Naive B cell (primary cell): ENCODE measurements at regions not wholly inside any gene's neighbourhood (a gene's known extent, or its start where the extent isn't known, plus 50 kb on each side); places are given as distances from the start of the nearest gene placed in this dataset.
"Not testable (repeated sequence)": the region's sequence is repeated elsewhere in the genome, so short reads cannot be mapped to it uniquely, and the experiment has no call there.

Experiments
- ATAC-seq, 2 donors: fragments of 150-1000 bp; cut with Tn5 transposase; 2 replicates each; pipeline ENCODE4 v1.10.0; 2021; ENCODE audit warnings: low read depth in 2 of 2, mild to moderate bottlenecking in 2 of 2, moderate library complexity in 2 of 2
- DNase-seq: peaks from one replicate; pipeline ENCODE4 v3.0.0; 2022
- H3K27ac Mint-ChIP-seq, 6 donors: one replicate each; pipeline ENCODE4 v1.8.0; 2020 to 2022; ENCODE audit warnings: mild to moderate bottlenecking in 6 of 6, mixed read lengths in 6 of 6, moderate library complexity in 5 of 6, inconsistent platforms in 2 of 6
- H3K27me3 Mint-ChIP-seq, 3 donors: one replicate each; pipeline ENCODE4 v1.8.0; 2021 to 2022; ENCODE audit warnings: mixed read lengths in 3 of 3, mild to moderate bottlenecking in 1 of 3
- H3K36me3 Mint-ChIP-seq, 2 donors: one replicate each; pipeline ENCODE4 v1.8.0; 2020 to 2022; ENCODE audit warnings: mixed read lengths in 2 of 2, inconsistent platforms in 1 of 2, mild to moderate bottlenecking in 1 of 2
- H3K4me1 Mint-ChIP-seq, 3 donors: one replicate each; pipeline ENCODE4 v1.8.0; 2020 to 2022; ENCODE audit warnings: mixed read lengths in 3 of 3, inconsistent platforms in 1 of 3, mild to moderate bottlenecking in 1 of 3, moderate library complexity in 1 of 3
- H3K4me3 Mint-ChIP-seq, 8 donors: one replicate each; pipeline ENCODE4 v1.8.0; 2020 to 2022; ENCODE audit warnings: mild to moderate bottlenecking in 8 of 8, mixed read lengths in 8 of 8, moderate library complexity in 8 of 8, inconsistent platforms in 2 of 8
- H3K9me3 Mint-ChIP-seq, 7 donors: one replicate each; pipeline ENCODE4 v1.8.0; 2020 to 2022; ENCODE audit warnings: mixed read lengths in 7 of 7, mild to moderate bottlenecking in 5 of 7, inconsistent platforms in 2 of 7, moderate library complexity in 1 of 7

DNA sequence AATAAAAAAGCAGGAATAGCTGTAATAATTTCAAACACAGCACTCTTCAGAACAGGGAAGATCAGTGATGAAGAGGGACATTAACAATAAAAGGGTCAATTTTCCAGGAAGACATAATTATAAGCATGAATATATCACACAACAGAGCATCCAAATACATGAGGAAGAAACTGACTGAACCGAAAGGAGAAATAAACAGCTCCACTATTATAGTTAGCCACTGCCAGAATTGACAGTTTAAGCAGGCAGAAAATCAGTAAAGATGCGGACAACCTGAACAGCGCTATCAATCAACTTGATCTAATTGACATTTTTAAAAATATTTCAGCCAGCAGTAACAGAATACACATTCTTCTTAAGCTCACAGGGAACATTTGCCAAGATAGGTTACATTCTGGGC lies 89.1 kb downstream of the MED10 start:
- Mint-ChIP-seq H3K4me3 (no peak overlapping the region), H3K27ac (no peak overlapping the region), H3K36me3 (no peaks in the 10 kb centered on the region), H3K27me3 (peaks cover 0 to 8% (median 7%) of the 10 kb centered on the region in 3 donors), H3K4me1 (no peaks in the 10 kb centered on the region), H3K9me3 (peaks cover 0 to 6% (median 2%) of the 10 kb centered on the region in 7 donors)
- DNase-seq (no peak), ATAC-seq (no peak)

DNA sequence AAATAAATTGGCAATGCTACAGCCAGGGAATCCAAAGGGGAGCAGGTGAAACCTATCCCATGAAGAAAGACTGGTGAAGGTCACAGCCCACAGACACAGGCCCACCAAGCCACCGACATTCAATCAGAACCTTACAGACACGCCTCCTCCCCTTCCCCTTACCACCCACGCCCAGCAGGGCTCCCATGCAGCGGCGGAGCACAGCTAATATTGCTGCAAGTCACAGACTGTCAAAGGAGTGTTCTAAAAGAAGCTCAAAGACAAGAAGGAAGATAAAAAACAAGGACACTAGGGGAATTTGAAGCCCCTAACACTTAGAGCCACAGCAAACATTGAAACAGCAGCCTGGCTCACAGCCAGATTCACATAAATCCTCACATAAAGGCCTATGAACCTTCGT lies 91.2 kb downstream of the MED10 start:
- peaks cover 0 to 8% (median 3%) of the 10 kb centered on the region in 7 donors for H3K9me3 Mint-ChIP-seq
- H3K27me3 Mint-ChIP-seq: peaks cover 0 to 12% (median 0%) of the 10 kb centered on the region in 3 donors
- H3K27ac Mint-ChIP-seq: no peak overlapping the region
- no peaks in the 10 kb centered on the region for H3K4me1 Mint-ChIP-seq
- no peak for ATAC-seq
- no peak for DNase-seq
- no peak overlapping the region for H3K4me3 Mint-ChIP-seq
- H3K36me3 Mint-ChIP-seq: no peaks in the 10 kb centered on the region

DNA sequence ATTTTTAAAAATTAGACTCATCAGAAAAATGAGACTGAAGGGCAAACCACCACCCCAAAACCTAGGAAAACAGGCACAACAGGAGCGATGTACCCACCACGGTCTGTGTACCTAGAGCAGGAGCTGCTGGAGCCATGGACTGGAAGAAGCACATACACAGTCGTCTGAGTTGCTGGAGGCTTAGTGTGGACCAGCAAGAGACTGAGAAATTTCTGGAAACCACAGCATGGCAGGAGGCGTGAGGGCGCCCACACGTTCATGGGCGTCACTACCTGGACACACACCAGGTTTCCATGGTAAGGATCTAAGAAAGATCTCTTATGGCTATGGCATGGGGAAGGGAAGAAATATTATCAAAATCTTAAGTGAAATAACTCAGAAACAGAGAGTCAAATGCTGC lies 91.9 kb downstream of the MED10 start:
- no peak overlapping the region for H3K4me3 Mint-ChIP-seq
- ATAC-seq: no peak
- peaks cover 0 to 19% (median 5%) of the 10 kb centered on the region in 3 donors for H3K27me3 Mint-ChIP-seq
- H3K36me3 Mint-ChIP-seq: no peaks in the 10 kb centered on the region
- no peak overlapping the region for H3K27ac Mint-ChIP-seq
- no peak for DNase-seq
- no peaks in the 10 kb centered on the region for H3K4me1 Mint-ChIP-seq
- H3K9me3 Mint-ChIP-seq: peaks cover 0 to 8% (median 3%) of the 10 kb centered on the region in 7 donors

DNA sequence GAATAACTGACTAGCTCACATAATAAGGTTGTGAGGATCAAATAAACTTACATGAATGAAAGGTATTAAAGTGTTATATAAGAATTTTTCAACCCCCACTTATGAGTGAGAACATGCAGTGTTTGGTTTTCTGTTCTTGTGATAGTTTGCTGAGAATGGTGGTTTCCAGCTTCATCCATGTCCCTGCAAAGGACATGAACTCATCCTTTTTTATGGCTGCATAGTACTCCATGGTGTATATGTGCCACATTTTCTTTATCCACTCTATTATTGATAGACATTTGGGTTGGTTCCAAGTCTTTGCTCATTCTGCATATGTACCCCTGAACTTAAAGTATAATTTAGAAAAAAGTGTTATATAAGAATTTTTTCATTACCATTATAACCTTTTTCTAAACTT lies 93.9 kb downstream of the MED10 start:
- not testable (repeated sequence) for H3K27ac Mint-ChIP-seq, H3K9me3 Mint-ChIP-seq, H3K4me3 Mint-ChIP-seq, H3K4me1 Mint-ChIP-seq, H3K36me3 Mint-ChIP-seq, DNase-seq, ATAC-seq
- peaks cover 10 to 24% (median 14%) of the 10 kb centered on the region in 3 donors for H3K27me3 Mint-ChIP-seq

DNA sequence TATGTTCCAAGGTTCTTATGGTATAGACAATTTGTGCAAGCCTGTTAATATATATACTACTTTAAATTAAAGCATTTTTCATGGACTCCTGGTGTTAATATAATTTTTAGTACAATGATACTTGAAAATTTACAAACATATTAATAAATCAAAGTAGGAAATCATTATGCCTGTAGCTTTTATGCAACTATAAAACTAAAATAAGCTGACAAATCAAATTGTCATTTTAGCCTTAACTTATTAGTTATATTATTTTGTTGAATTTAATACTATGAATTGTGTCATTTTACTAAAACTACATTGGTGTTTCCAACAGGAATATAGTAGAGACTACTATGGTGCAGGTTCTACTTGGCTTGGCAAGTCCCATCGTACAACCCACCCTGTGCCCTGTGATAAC lies 96.0 kb downstream of the MED10 start:
- no peak overlapping the region for H3K27ac Mint-ChIP-seq
- ATAC-seq: no peak
- no peak for DNase-seq
- H3K4me1 Mint-ChIP-seq: no peaks in the 10 kb centered on the region
- H3K9me3 Mint-ChIP-seq: peaks cover 0 to 8% (median 3%) of the 10 kb centered on the region in 7 donors
- H3K27me3 Mint-ChIP-seq: peaks cover 10 to 21% (median 17%) of the 10 kb centered on the region in 3 donors
- no peak overlapping the region for H3K4me3 Mint-ChIP-seq
- no peaks in the 10 kb centered on the region for H3K36me3 Mint-ChIP-seq

DNA sequence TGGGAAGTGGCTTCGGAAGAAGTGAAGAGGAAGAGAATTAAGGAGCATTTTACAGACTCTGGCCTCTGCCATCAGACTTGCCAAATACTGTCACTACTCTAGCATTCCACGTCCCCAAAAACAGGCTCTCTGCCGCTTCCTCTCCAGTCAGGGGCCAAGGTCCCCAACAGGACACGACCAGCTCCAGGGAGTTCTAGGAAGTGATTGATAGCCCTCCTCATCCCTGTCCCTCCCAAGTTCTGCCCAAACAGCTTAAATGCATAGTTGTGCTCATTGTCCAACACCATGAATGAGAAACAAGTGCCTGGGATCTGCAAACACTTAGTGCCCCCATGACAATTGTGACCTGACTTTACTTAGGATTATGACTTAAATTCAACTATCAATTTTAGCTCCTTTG lies 96.5 kb downstream of the MED10 start:
- no peaks in the 10 kb centered on the region for H3K36me3 Mint-ChIP-seq
- peak overlapping the region in 1 of 6 donors; percentile 43 for H3K27ac Mint-ChIP-seq
- DNase-seq (no peak), ATAC-seq (no peak)
- peaks cover 0 to 8% (median 3%) of the 10 kb centered on the region in 7 donors for H3K9me3 Mint-ChIP-seq
- no peaks in the 10 kb centered on the region for H3K4me1 Mint-ChIP-seq
- no peak overlapping the region for H3K4me3 Mint-ChIP-seq
- peaks cover 14 to 25% (median 17%) of the 10 kb centered on the region in 3 donors for H3K27me3 Mint-ChIP-seq

DNA sequence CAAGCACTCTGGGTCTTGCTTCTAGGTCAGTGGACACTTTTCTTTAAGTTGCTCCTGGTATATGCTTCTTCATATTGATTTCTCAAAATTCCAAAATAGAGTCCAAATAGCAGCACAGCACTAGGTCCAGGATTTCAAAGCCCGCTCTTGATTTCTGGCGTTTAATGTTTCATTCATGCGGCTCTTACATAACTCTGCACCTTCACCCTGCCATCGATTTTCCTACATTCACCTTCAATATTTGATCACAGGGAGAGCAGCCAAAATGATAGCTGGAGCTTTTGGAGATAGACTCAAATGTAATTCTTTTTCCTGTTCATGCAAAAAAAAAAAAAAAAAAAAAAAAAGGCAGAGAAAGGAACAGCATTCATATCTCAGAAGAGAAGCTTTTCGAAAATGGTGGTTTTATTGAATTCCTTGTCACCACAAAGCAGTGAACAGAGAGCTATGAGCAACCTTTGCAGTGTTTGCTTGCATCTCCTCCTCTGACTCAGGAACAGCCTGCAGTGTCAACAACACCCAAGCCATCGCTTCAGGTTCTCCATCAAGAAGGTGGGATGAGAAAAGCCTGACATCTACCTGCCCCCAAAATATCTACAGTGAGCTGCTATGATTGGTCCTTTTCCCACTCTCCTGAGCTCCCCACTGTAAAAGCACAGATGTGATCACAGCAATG lies 97.8 kb downstream of the MED10 start:
- Mint-ChIP-seq H3K9me3 (peaks cover 0 to 8% (median 3%) of the 10 kb centered on the region in 7 donors), H3K4me3 (peak overlapping the region in 1 of 8 donors; percentile 2), H3K36me3 (no peaks in the 10 kb centered on the region), H3K4me1 (no peaks in the 10 kb centered on the region), H3K27ac (no peak overlapping the region), H3K27me3 (peaks cover 15 to 31% (median 21%) of the 10 kb centered on the region in 3 donors)
- DNase-seq: no peak
- no peak for ATAC-seq

DNA sequence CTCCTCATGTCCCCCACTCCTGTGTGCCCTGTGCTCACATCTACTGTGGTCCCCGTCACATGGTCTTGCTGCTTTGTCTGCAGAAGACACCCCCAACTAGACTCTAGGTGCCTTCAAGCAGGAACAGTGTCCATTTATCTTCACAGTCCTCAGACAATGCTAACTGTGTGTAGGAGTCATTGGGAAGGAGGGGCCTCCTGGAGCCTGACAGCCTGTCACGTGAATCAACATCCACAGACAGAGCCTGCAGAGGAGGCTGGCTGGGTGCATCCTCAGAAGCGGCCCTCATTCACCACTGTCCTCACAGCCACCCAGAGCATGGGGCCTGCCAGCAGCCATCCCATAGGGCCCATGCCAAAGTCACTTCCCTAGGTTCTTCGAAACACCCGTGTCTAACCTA lies 98.7 kb downstream of the MED10 start:
- H3K27me3 Mint-ChIP-seq: peaks cover 15 to 31% (median 21%) of the 10 kb centered on the region in 3 donors
- H3K4me3 Mint-ChIP-seq: no peak overlapping the region
- no peak for ATAC-seq
- no peak overlapping the region for H3K27ac Mint-ChIP-seq
- H3K36me3 Mint-ChIP-seq: no peaks in the 10 kb centered on the region
- H3K4me1 Mint-ChIP-seq: no peaks in the 10 kb centered on the region
- DNase-seq: no peak
- peaks cover 0 to 8% (median 2%) of the 10 kb centered on the region in 7 donors for H3K9me3 Mint-ChIP-seq

DNA sequence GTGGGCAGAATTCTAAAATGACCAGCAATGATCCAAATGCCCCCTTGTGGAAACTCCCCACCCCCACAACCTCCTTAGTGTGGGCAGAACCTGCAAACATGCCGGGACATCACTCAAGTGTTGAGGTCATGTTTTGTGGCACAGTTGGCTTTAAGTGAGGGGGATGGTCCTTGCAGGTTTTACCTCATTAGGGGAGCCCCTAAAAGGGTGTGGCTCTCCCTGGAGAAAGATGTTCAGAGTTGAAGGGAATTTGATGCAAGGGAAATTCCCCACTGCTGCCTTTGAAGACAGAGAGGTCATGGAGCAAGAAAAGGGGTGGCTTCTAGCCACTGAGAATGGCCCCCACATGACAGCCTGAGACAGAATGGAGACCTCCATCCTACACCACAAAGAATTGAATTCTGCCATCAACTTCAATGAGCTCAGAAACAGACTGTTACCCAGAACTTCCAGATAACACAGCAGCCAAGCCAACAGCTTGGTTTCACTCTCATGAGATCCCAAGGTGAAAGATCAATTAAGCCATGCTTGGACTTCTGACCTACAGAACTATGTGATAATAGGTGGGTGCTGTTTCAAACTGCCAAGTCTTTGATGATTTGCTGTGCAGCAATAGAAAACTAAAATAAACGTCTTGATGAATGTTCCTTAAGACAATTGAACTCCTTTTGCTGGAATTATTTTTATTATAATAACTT lies 103.4 kb downstream of the MED10 start:
- H3K36me3 Mint-ChIP-seq: no peaks in the 10 kb centered on the region
- DNase-seq: no peak
- peaks cover 10 to 21% (median 15%) of the 10 kb centered on the region in 3 donors for H3K27me3 Mint-ChIP-seq
- H3K27ac Mint-ChIP-seq: no peak overlapping the region
- H3K9me3 Mint-ChIP-seq: peaks cover 0 to 4% (median 0%) of the 10 kb centered on the region in 7 donors
- no peak overlapping the region for H3K4me3 Mint-ChIP-seq
- ATAC-seq: no peak
- H3K4me1 Mint-ChIP-seq: no peaks in the 10 kb centered on the region

DNA sequence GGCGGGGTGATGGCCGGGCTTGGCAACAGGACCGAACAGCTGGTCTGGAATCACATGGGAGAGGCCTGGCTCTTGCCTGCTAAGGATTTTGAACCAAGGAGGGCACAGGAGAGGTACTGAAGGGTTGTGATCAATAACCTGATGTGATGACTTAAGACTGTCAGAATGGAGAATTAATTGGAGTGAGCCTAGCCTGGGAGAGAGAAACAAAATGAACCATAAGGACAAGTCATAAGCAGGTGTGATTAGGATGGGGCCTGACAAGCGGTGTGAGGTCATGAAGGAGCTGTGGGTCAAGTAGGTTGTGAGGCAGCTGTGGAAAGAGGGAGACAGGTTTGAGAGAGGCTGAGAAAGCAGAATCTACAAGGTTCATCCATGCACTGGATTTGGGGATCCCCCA lies 104.6 kb downstream of the MED10 start:
- ATAC-seq (no peak), DNase-seq (no peak)
- peaks cover 10 to 16% (median 15%) of the 10 kb centered on the region in 3 donors for H3K27me3 Mint-ChIP-seq
- H3K4me3 Mint-ChIP-seq: no peak overlapping the region
- peaks cover 0 to 4% (median 0%) of the 10 kb centered on the region in 7 donors for H3K9me3 Mint-ChIP-seq
- no peaks in the 10 kb centered on the region for H3K36me3 Mint-ChIP-seq
- H3K27ac Mint-ChIP-seq: no peak overlapping the region
- no peaks in the 10 kb centered on the region for H3K4me1 Mint-ChIP-seq

DNA sequence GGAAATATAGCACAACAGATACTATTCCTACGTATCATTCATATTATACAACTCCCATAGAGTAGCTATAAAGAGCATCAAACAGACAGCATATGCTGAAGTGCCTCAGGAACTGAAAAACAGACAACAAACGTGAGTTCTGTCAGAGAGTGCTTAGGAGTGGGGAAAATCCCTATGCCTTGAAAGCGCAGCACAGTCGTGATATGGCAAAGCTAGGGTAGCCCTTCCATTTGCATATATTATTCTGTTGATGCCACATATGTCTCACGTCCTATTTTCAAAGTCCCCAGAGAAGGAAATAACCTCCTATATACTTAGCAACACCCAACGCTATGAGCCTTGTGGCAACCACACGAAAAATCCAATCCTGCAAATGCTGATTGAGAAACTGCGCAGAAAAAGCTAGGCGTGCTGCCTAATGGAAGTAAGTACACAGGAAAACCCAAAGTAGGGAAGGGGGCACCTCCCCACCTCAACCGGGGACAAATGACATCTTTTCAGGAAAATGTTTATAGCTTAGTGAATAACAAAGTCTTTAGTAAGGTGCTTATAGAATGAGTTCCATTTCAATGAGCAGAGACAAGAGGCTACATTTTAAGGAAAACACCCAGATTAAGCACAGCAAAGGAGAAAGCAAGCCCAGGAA lies 105.1 kb downstream of the MED10 start:
- Mint-ChIP-seq H3K27me3 (peaks cover 10 to 16% (median 15%) of the 10 kb centered on the region in 3 donors), H3K27ac (no peak overlapping the region), H3K4me3 (no peak overlapping the region), H3K4me1 (no peaks in the 10 kb centered on the region), H3K9me3 (peaks cover 0 to 4% (median 0%) of the 10 kb centered on the region in 7 donors), H3K36me3 (no peaks in the 10 kb centered on the region)
- ATAC-seq: no peak
- no peak for DNase-seq

DNA sequence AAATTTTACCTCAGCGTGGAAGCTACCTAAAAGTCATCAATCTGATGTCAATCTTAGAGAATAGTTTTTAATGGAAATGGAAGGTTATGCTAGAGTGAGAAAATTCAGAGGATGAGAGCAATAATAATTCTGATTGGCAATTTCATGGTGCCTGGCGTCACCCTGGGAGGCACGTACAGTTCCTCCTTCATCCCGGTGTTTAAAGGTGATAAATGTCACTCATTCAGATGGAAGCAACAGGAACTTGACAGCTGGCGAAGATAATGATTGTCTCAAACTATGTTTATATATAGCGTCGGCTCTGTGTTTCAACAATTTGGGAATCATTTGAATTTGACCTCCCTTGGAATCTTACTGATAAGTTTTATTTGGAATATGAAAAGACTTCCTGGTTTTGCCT lies 108.4 kb downstream of the MED10 start:
- Mint-ChIP-seq H3K9me3 (peaks cover 0 to 8% (median 2%) of the 10 kb centered on the region in 7 donors), H3K4me3 (no peak overlapping the region), H3K27me3 (peaks cover 0 to 17% (median 12%) of the 10 kb centered on the region in 3 donors), H3K4me1 (no peaks in the 10 kb centered on the region), H3K36me3 (peaks cover 0 to 4% of the 10 kb centered on the region in 2 donors), H3K27ac (no peak overlapping the region)
- DNase-seq: no peak
- ATAC-seq: no peak

DNA sequence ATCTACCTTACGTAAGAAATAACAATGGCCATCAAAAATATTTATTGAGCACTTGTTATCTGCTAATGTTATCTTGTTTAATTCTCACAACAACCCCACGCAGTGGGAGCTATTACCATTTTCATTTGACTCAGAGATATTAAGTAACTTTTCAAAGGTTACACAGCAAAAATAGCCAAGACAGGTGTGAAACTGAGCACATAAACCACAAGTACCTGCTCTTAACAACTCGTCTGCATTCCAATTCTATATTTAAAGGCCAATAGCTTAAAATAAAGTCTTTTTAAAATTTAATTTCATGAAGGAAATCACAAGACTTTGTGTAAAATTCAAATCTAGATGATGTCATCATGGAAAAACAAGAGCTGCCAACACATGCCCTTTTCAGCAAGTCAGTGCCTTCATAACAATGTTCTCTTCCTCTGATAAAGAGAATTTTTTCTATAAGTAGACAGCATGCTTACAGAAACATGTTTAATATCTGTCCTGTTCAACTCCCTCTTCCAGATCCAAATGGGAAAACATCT lies 111.6 kb downstream of the MED10 start:
- no peak overlapping the region for H3K27ac Mint-ChIP-seq
- DNase-seq (no peak), ATAC-seq (no peak)
- H3K4me3 Mint-ChIP-seq: no peak overlapping the region
- no peaks in the 10 kb centered on the region for H3K4me1 Mint-ChIP-seq
- peaks cover 0 to 4% of the 10 kb centered on the region in 2 donors for H3K36me3 Mint-ChIP-seq
- H3K9me3 Mint-ChIP-seq: peaks cover 0 to 8% (median 2%) of the 10 kb centered on the region in 7 donors
- H3K27me3 Mint-ChIP-seq: peaks cover 0 to 7% (median 0%) of the 10 kb centered on the region in 3 donors
